ENCODE measurements at regions not wholly inside any gene's neighbourhood (a gene's known extent, or its start where the extent isn't known, plus 50 kb on each side); places are given as distances from the start of the nearest gene placed in this dataset.

- Histone ChIP-seq H3K4me1 (ENCODE audit: control insufficient read depth, insufficient read depth, low read length) (no peaks in the 10 kb centered on the region), H3K79me2 (ENCODE audit: control insufficient read depth, insufficient read depth, low read length) (no peaks in the 10 kb centered on the region), H4K20me1 (ENCODE audit: control insufficient read depth, insufficient read depth) (no peaks in the 10 kb centered on the region), H3K27ac (ENCODE audit: control insufficient read depth, insufficient read depth) (no peak overlapping the region), H3K9me3 (replicated peaks; ENCODE audit: control insufficient read depth, insufficient read depth, low read length) (no peaks in the 10 kb centered on the region), H3K36me3 (ENCODE audit: control insufficient read depth in 2 of 2, insufficient read depth in 2 of 2, low read length in 1 of 2) (no peaks in the 10 kb centered on the region), H3K4me2 (ENCODE audit: control insufficient read depth, insufficient read depth) (no peak overlapping the region), H3K27me3 (replicated peaks in 1 of 2; ENCODE audit: control insufficient read depth in 2 of 2, insufficient read depth in 2 of 2, low read length in 1 of 2) (no peaks in the 10 kb centered on the region), H3K4me3 (no peak overlapping the region), H3K9ac (ENCODE audit: control insufficient read depth, insufficient read depth, low read length) (no peak overlapping the region), H2AFZ (ENCODE audit: control insufficient read depth, low read depth, low read length) (no peak overlapping the region)
- intact Hi-C loops (cut with micrococcal nuclease; ENCODE audit: unreplicated experiment), result no loop called here
- POLR2A ChIA-PET, result interaction anchor here (0.6 kb wide), 1 partner anchor 1211 kb away, joined by 5 read pairs; no protein-coding TSS in a partner anchor
- SMC1A ChIA-PET (ENCODE audit: uncharacterized antibody, unreplicated experiment), result interaction anchor here (0.6 kb wide), 1 partner anchor 386 kb away, joined by 3 read pairs; no protein-coding TSS in a partner anchor
- ATAC-seq (no peak), FAIRE-seq (no peak), DNase-seq (ENCODE audit: low read depth, low spot score) (no peak)
- WGBS (ENCODE audit: insufficient coverage, insufficient replicate concordance, low lambda C conversion rate, missing lambda C conversion rate), result 14% methylated on average over 4 of the region's 4 CpGs
- in situ Hi-C loops (cut with MboI), result no loop called here
- CTCF ChIA-PET, result interaction anchor here (1.1 kb wide), 1 partner anchor 426 kb away, joined by 4 read pairs; no protein-coding TSS in a partner anchor
- RAD21 ChIA-PET (ENCODE audit: unreplicated experiment), result no interaction called here
- no TSS peak for BruUV-seq (replicated peaks)
- no peak for TF ChIP-seq CBFB (IDR thresholded peaks at IDR 0.05; ENCODE audit: low read depth)
- no peak for TF ChIP-seq PRDM15 (CRISPR knock-in tag; IDR thresholded peaks at IDR 0.05)
- no peak for TF ChIP-seq ELK1 (IDR thresholded peaks at IDR 0.05; ENCODE audit: low read depth, low read length)
- no peak for TF ChIP-seq FOXK2 (IDR thresholded peaks at IDR 0.05)
- TF ChIP-seq SREBF1 (IDR thresholded peaks at IDR 0.05; ENCODE audit: low read length), result no peak
- no peak for TF ChIP-seq E2F8 (IDR thresholded peaks at IDR 0.05; ENCODE audit: low read depth, partially characterized antibody)
Observed at GRCh38 chr2:215505044-215505786, 69.3 kb upstream of the FN1 start.
